Astrocyte of the hippocampus (primary cell): ENCODE measurements at regions not wholly inside any gene's neighbourhood (a gene's known extent, or its start where the extent isn't known, plus 50 kb on each side); places are given as distances from the start of the nearest gene placed in this dataset.
A peak's percentile ranks its signal among the peaks of the same experiment; 100 is the strongest.

Experiments used
- DNase-seq: peaks from one replicate; pipeline ENCODE4 v3.0.0; 2011; ENCODE audit warnings: low read depth, low spot score

GRCh38 chr6:14921878-14922671 lies 323.8 kb upstream of the JARID2 start:
- DNase-seq, result peak; percentile 88

DNA sequence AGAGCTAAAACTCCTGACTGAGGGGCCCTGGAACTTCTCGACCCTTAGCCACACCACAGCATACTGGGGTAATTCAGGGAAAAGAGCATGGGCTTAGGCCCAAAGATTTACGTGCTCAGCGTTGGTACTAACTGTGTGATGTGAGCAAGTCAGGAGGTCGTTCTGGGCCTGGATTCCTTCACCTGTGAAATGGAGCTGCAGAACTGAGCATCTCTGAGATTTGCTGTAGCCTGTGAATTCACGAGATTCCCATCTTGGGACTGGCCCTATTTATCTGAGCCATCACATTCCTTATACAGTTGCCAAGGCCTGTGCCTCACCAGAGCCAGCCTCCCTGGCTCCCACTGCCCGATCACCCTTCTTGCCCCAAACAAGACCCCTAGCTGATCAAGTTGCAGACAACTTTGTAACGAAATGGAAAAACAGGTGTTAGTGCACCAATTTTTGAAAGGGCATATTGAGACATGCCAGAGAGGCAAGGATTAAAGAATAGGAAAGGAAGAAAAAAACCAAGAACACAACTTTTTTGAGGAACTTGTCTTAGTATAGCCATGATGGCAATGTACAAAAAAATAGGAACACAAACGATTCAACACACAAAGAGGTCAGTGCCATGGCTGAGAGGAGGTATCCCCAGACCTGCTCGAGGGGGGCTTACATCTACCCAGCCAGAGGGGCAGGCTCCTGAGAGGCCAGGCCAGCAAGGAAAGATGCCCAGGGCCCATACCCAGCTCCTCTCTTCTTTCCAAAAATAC lies 323.0 kb upstream of the JARID2 start:
- peak; percentile 30 for DNase-seq

DNA sequence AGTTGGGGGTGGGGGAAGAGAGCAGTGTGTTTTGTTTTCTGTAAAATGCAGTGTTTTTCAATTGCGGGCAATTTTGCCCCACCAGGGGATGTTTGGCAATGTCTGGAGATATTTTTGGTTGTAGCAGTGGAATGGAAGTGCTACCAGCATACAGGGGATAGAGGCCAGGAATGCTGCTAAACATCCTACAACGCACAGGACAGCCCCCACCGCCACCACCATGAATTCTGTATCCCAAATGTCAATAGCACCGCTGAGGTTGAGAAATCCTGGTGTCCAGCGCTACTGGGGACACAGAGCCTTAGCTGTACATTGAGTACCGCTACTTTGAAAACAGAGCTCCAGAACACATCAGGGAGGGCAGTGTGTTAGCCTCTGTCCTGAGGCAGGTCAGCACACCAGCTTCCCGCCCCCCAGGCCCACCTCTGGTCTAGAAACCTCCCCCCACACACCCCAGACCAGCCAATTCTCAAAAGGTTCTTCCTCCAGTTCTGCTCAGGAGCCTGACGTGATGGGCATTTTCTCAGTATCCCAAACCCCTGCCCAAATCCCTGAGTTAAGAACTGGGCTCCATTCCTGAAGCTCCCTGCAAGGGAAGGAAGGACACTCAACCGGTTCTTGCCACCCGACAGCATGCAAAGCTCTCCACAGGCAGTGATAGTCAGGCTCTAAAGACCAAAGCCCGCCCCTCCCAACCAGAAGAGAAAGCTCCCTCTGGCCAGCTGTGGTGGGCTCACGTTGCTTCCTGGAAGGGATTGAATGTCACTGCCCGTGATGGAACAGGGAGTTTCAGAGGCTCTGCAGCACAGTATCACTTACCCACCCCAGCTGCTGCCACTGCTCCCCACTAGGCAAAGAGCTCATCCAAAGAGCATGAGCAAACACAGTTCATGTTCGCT lies 321.5 kb upstream of the JARID2 start:
- no peak for DNase-seq

DNA sequence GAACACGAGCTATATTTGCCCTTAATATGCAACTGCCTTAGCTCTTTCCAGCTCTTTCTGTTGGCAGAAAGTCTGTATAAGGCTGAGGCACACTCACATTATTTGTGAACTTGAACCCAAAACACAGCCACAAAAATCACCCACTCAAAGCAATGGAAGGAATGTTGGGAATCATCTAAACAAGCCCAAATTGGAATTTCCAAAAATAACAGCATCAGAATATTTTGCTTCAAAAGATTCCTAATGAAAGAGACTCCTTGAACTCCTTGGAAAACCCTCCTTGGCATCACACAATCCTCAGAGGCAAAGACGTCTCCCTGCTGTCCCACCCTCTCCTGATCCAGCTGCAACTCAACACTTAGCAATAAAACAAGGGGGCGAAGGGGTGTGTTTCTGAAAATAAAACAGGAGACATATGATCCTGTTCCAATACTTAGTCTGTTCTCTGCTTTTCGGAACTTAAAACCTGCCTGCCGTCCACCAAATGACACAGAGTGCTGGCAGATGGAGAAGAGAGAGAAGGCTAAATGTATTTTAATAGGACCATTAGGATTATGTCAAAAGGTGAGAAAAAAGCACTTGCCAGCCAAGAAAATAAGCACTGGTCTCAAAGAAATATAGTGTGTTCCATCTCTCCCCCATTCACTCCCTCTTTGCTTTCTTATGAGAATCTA lies 320.7 kb upstream of the JARID2 start:
- no peak for DNase-seq

DNA sequence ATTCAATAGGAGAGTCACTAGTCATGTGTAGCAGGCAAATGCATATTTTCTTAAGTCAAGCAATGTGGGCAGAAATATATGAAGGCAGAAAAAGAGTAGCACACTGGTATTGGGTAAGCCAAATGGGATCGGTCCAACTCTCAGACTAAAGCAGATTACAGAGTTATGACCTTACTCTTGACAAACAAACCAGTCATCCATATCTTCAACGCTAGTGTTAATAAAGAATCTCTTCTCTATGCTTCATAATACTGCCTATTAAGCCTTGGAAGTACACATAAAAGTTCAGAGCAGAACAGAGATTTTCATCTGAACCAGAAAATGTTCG lies 320.2 kb upstream of the JARID2 start:
- DNase-seq, result no peak

DNA sequence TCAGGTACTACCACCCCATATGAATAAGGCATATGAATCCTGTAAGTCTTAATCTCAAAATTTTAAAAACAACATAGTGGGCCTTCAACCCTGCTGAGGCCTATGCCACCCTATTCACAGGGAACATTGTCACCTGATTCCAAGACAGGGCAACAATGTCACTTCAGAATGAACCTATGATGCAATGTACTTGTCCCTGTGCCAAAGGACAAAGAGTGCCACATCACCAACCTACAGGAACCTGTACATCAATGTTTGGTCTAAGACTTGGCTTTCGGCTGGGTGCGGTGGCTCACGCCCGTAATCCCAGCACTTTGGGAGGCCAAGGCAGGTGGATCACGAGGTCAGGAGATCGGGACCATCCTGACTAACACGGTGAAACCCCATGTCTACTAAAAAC lies 318.5 kb upstream of the JARID2 start:
- DNase-seq, result no peak

DNA sequence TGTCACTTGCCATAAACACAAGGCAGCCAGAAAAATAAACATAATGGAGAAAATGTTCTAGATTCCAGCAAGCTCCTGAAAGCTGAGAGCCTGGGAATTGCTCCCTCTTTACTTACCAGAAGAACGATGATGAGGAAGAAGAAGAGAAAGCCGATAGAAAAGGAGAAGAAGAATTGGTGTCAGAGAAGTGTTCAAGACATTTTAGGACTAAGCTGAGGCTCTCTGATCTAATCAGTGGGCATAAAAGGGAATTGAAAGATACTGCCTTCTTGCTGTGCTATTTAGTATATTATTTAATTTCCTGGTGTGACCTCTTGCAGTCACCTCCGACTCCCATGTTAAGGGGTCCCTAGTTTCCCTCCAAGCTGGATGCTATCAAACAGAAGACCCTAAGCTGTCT lies 316.6 kb upstream of the JARID2 start:
- DNase-seq, result no peak

- no peak for DNase-seq
These were observed 315.4 kb upstream of the JARID2 start for GRCh38 chr6:14930366-14930989.

DNA sequence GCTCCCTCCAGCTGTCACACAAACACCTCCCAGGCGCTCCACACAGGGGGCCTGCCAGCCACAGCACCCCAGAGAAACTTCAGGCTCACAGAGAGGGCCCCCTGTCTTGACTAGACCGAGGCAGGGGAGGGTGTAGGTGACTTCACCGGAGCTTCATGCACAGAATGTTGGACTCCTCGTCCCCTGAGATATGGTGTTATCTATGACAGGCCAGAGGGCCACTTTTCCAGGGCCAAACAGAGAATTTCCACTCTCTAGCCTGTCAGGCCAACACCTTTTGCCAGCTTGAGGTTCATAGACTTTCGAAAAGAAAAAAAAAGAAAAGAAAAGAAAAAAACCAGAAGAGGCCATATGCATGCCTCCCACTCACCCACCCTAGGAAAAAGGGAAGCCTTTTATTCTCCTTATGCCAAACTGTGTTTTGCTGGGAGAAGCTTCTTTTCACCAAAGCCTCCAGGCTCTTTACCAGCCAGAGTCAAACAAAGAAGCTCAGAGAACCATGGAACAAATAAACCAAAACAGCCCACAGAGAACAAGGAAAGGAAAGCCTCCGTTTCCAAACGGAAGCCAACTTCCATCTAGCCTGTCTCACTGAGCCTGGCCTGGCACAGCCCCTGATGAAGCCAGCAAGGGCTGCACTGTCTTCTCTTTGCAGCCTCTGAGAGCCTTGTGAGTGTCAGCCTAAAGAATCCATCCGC lies 313.2 kb upstream of the JARID2 start:
- DNase-seq, result peak; percentile 26

DNA sequence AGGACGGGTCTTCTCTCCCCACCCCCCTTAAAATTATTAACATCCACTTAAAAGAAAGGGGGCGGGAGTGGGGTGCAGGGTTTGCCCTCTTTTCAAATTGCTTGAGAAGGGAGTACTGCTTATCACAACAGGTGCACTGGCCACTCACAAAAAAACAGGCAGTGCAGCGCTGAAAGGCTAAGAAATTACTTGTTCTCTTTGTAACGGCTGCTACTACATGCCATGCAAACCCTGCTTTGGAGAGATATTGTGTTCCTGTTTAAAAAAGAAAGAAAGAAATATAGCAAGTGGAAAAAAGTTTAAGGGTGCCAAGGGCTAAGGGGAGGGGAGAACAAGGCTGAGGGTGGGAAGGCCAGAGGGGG lies 312.7 kb upstream of the JARID2 start:
- DNase-seq, result no peak

- no peak for DNase-seq
These were observed 311.9 kb upstream of the JARID2 start for GRCh38 chr6:14934013-14934412.

- no peak for DNase-seq
These were observed 311.0 kb upstream of the JARID2 start for GRCh38 chr6:14934844-14935243.

GRCh38 chr6:14936861-14937260 lies 309.0 kb upstream of the JARID2 start:
- no peak for DNase-seq

GRCh38 chr6:14943116-14943515 lies 302.8 kb upstream of the JARID2 start:
- DNase-seq, result no peak

DNA sequence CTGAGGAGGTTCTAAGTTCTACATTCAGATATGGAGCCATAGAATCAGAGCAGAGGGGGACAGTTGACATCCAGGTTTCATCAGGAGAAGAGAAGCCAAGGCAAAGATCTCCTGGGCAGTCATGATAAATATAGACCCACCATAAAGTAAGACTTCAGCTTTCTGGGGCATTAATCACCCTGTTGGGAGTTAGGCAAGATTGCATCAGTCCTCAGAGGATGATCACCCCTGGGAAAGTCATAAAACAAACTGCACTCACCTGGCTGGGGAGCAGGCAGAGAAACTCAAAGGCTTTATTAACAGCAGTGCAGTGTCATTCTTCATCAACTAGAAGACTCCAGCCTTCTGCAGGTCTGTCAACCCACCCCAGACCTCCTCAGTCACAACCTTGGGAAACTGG lies 301.3 kb upstream of the JARID2 start:
- no peak for DNase-seq

GRCh38 chr6:14945461-14946185 lies 300.2 kb upstream of the JARID2 start:
- DNase-seq, result no peak

DNA sequence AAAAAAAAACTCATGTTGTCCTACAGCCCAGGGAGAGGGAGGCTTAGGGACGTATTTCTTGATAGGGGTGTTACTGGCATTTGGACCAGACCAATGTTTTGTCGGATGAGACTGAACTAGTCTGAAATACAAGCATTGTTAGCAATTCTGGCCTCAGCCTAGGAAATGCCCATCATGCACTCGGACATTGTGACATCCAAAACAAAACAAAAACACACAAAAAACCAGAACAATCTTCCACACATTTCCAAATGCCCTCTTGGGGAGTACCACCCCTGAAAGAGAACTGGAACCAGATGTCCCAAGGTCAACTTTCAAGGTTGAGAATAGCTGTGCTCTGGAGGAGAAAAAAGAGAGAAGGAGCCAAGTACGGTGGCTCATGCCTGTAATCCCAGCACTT lies 299.1 kb upstream of the JARID2 start:
- no peak for DNase-seq

GRCh38 chr6:14948586-14949245 lies 297.2 kb upstream of the JARID2 start:
- no peak for DNase-seq
